HepG2 (cell line): ENCODE measurements at regions not wholly inside any gene's neighbourhood (a gene's known extent, or its start where the extent isn't known, plus 50 kb on each side); places are given as distances from the start of the nearest gene placed in this dataset.

Experiments used
- CTCF ChIP-seq: sonication (generic); formaldehyde crosslinking; IDR thresholded peaks from 2 replicates; pipeline ENCODE4 v1.5.0; 2020; ENCODE audit warnings: mild to moderate bottlenecking, missing genetic modification reagents, moderate library complexity
- U2AF1 ChIP-seq: fragments of 200-400 bp; formaldehyde crosslinking; optimal IDR thresholded peaks from 2 replicates; pipeline ENCODE3; 2017; ENCODE audit warnings: mild to moderate bottlenecking, low read depth, low read length
- ZFP36 ChIP-seq: fragments of 150-350 bp; IDR thresholded peaks from 2 replicates; pipeline ENCODE4 v1.6.1; 2018; ENCODE audit warnings: borderline replicate concordance, low read length, low read depth; ENCODE audit not compliant: partially characterized antibody
- ZNF777 ChIP-seq: sonication (generic); formaldehyde crosslinking; IDR thresholded peaks from 2 replicates; pipeline ENCODE4 v1.4.0; 2020; ENCODE audit warnings: missing genetic modification reagents

GRCh38 chr3:94423578-94423977, 360.7 kb downstream of the NSUN3 start:
- TF ChIP-seq ZFP36 (no peak), CTCF (CRISPR knock-in tag) (no peak), ZNF777 (CRISPR knock-in tag) (no peak), U2AF1 (no peak)
